NCI-H82 treated with DMSO at 0.1 percent for 48 hours (cell line): ENCODE measurements at regions not wholly inside any gene's neighbourhood (a gene's known extent, or its start where the extent isn't known, plus 50 kb on each side); places are given as distances from the start of the nearest gene placed in this dataset.

Experiments
- DNase-seq: peaks from one replicate; lab custom pipeline; 2025; ENCODE audit not compliant: unreplicated experiment; lab: John Stamatoyannopoulos, UW

GRCh38 chr12:30440826-30441602, 254.7 kb downstream of the IPO8 start:
- no peak for DNase-seq

- no peak for DNase-seq
Observed at GRCh38 chr12:30439201-30439600, 256.5 kb downstream of the IPO8 start.

GRCh38 chr12:30438601-30439041, 257.0 kb downstream of the IPO8 start:
- no peak for DNase-seq

GRCh38 chr12:30437616-30438015, 258.1 kb downstream of the IPO8 start:
- no peak for DNase-seq

DNA sequence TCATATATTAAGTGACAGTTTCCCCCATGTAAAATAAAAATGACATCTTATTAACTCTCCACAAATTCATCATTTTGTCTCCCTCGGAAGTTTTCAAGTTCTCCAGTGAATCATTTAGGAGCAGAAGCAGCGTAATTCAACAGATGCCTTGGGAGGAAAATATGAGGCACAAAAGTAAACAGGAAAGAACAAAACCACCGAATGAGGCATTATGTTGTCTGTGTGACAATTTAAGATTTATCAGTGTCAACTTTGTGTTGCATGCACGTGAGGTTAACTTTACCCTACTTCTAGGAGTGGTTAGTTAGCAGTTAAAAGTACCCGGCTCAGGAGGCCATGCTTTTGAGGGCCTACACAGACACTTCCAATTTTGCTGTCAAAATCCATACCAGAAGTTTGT, 258.6 kb downstream of the IPO8 start:
- no peak for DNase-seq

DNA sequence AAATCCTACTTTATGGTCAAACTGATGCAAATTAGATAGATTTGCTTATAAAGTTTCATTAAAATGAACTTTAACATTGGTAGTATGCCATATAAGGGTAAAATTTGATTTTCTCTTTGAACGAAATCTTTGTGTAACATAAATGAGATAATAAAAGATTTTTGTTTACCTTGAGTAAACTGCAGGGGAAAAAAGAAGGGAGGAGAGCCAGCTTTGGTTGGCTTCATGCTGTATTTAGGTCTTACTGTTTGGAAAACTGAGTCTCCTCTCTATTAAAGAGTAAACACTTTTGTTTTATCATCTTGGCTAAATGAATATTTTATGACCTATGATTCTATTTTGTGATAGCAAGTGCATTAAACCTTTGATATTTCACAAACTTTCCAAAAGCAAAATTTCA, 267.6 kb downstream of the IPO8 start:
- no peak for DNase-seq

DNA sequence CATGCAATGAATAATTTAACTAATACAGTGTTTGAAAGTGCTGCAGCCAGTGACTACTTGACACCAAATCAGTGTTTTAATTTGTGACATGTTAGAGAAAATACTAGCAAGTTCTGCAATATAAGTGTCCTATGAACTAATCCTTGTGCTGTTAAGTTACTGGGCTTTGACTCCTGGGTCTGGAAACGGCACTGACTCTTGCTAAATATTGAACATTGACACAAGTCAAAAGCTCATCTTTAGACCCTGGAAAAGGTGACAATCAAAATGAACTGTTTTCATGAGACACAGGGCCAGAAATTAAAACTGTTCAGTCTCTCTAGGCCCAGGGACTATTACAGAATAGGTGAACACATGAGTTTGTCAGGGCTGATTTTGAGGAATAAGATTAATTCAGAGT, 268.1 kb downstream of the IPO8 start:
- DNase-seq, result no peak

DNA sequence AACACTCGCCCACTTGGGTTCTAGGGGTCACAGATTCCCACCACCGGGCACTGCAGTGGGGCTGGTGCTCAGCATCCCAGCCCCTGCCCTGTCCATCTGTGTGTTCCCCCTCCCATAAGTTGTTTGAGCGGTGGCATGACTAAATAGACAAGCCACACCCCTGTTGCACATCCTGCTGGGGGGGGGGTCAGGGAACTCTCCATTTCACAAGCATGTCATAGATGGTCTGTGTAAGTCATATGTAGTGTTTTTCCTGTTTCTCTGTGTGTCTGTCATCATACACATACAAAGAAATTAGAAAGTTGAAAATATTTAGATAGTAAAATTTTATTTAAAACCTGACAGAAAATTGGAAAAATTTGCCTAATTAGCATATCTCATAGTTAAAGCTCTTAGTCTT, 270.2 kb downstream of the IPO8 start:
- DNase-seq, result no peak

DNA sequence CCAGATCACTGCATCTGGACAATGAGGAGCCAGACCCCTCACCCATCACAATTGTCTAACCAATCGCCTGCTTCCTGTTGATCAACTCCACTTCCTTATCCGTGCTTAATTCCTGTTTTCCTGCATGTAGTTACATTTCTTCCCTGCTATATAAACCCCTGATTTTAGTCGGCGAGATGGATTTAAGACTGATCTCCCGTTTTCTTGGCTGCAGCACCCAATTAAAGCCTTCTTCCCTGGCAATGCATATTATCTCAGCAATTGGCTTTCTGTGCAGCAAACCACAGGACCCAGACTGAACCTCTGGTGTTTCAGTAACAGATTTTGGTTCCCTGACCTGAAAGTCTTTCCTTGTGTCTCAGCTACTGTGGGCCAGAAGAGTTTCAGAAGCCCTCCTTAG, 272.3 kb downstream of the IPO8 start:
- DNase-seq, result no peak

GRCh38 chr12:30422844-30423243, 272.8 kb downstream of the IPO8 start:
- no peak for DNase-seq

DNA sequence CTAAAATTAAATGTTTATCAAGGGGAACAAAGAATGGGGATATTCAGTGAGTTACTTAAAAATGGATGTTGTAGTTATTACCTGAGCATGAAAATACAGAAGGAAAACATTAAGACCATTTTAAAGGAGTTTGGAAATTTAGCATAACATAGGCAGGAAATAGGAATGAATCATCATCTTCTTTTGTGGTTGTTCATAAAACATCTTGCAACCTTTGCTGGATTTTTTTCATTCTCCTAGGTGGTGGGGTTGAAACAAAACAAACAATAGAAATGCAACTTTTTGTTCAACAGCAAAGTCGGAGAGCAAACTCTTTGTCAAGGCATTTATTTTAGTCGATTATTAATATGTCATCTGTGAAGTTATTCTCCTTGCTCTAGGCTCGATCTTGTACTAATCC, 275.1 kb downstream of the IPO8 start:
- no peak for DNase-seq

- no peak for DNase-seq
Observed at GRCh38 chr12:30417697-30418231, 277.9 kb downstream of the IPO8 start.

DNA sequence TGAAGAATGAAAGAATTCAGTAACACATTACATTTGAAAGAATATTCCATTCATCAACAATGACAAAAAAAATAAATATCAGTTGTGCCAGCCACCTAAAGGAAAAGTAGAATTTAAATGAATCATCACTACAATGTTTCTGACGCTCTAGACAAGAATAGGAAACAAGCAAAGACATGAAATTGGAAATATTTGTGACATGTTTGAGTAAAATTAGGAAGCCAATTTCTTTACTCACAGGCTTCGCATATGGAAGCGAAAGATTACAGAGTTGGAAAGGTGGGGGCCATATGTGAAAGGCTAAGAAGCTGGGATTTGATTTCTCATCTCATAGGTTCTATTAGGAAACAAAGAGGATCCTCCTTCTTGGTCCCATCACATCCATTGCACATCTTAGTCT, 279.0 kb downstream of the IPO8 start:
- DNase-seq, result no peak

- DNase-seq, result no peak
Observed at GRCh38 chr12:30415777-30416176, 279.9 kb downstream of the IPO8 start.

GRCh38 chr12:30414507-30414906, 281.2 kb downstream of the IPO8 start:
- DNase-seq, result no peak

DNA sequence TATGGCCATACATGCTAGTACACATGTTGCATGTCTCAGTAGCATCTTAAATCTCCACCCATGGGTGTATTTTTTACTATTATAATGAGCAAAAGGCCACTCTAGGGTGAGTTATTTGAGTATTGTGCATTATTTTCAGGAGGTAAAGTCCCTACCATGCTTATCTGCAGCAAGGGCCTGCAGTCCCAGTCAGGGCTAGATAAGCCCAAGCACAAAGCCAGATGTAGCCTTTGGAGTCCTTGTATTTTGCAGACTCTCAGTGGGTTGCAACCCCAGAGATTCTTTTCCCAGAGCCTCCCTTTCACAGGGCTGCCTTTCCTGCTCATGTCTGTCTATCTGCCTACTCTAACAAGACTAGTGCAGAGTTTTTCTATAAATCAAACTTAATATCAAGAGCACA, 295.3 kb downstream of the IPO8 start:
- DNase-seq, result no peak

DNA sequence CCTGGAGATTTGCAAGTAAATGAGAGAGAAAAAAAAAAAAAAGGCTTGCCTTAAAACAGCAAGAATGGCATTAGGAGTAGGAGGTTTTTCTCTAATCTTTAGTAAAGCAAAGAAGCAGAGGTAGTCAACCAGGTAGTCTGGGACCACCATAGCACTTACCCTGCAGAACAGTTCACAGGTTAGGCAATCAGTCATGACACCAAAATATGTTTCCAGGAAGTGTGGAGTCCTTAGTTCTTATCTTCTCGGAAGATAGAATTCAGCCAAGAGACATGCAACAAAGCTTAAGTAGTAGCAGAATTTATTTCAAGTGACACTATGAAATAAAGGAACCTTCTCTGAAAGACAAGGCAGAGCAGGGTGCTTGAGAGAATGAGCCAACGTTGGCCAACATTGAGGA, 295.8 kb downstream of the IPO8 start:
- no peak for DNase-seq

DNA sequence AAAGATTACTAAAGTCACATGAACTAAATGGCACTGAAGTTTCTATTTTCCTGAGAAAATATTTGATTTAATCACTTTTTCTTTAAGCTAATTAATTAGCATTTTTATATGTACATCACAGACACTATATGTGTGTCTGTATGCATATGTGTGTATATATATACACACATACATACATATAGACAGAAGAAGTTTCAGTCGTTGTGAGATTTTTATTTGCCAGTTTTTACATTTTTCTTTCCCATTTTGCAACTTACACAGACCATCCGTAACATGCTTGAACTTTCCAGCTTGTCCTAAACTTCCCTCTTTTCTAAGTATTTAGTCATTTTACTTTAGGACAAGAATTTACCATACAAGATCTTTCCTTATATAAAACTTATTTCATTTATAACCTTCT, 299.1 kb downstream of the IPO8 start:
- no peak for DNase-seq

DNA sequence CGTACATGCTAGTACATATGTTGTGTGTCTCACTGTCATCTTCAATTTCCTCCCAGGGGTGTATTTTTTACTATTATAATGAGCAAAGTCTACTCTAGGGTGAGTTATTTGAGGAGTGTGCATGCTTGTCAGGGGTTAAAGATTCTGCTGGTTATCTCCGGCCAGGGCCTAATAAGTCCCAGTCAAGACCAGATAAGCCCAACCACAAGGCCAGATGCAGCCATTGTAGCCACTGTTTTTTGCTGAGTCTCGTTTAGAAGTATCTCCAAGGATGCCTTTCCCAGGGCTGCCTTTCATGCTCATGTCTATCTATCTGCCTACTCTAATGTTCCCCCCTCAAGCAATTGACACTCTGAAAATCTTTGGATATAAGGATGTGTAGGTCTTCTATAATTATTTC, 300.5 kb downstream of the IPO8 start:
- no peak for DNase-seq

DNA sequence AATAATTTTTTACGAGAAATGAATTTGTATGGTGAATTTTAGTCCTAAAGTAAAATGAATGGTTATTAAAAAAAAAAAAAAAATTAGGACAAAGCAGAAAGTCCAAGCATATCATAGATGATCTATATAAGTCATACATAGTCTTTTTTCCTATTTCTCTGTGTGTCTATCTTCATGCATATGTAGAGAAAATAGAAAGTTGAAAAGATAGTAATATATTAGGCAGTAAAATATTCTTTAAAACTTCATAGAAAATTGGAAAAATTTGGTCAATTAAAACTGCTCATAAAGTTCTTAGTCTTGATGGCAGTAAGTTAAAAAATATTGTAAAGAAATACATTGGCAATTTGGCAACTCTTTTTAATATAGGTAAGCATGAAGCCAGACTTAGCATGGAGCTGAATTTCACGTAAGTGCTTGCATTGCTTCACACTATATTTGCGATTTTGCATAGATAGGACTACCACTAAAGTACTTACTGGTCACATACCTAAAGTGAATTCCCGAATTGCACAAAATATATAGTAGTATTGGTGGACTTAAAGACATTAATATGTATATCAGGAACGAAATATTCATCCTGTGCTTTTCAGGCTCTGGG, 303.8 kb downstream of the IPO8 start:
- no peak for DNase-seq

DNA sequence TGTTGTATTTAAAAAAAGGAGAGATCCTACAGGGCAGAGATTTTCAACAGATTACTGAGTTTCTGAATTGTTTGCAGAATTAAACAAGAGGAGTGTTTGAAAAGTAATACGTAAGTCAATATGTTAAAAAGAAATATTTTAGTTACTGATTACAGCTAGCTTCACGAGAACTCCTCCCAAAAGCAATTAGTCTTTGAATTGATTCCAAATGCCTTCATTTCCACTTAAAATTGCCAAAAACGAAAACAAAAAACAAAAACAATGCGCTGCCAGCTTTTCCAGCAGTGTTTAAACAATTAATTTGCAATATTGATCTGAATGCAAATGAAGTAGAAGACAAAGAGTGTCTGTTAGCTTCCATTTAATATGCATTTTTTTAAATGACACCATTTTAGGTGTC, 310.0 kb downstream of the IPO8 start:
- no peak for DNase-seq

DNA sequence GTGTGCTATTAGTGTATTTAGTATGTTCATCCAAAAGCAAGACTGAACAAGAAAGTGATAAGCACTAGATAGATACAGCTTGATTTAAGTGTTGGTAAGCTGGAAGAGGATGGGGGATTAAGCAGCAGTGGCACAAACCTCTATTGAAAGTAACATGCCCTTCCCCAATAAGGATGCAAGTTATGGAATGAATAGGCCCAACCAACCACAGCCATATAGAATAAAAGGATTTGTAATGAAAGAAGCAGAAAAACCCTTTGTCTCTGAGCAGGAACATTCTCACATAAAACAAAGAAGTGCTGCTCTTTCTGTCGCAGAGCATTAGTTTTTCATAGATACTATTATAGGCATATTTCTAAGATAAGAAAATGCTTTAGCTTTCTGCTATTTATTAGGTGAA, 310.7 kb downstream of the IPO8 start:
- DNase-seq, result no peak

- no peak for DNase-seq
Observed at GRCh38 chr12:30378307-30378706, 317.4 kb downstream of the IPO8 start.
